ENCODE measurements at regions not wholly inside any gene's neighbourhood (a gene's known extent, or its start where the extent isn't known, plus 50 kb on each side); places are given as distances from the start of the nearest gene placed in this dataset.
"Not testable (repeated sequence)": the region's sequence is repeated elsewhere in the genome, so short reads cannot be mapped to it uniquely, and the experiment has no call there.

- no peak for DNase-seq (ENCODE audit: insufficient read length)
- FAIRE-seq, result no peak
- TF ChIP-seq TAF1 (IDR thresholded peaks at IDR 0.05; ENCODE audit: borderline replicate concordance, low read depth, low read length), result no peak
- TF ChIP-seq POLR2A (IDR thresholded peaks at IDR 0.05; ENCODE audit: low read depth, low read length), result no peak
- no peak for TF ChIP-seq POLR2AphosphoS5 (IDR thresholded peaks at IDR 0.05; ENCODE audit: low read depth, low read length)
Observed at GRCh38 chr10:27330074-27330473, 89.5 kb upstream of the ACBD5 start.

GRCh38 chr10:27328946-27329345, 88.3 kb upstream of the ACBD5 start:
- TF ChIP-seq POLR2A (IDR thresholded peaks at IDR 0.05; ENCODE audit: low read depth, low read length), result no peak
- TF ChIP-seq TAF1 (IDR thresholded peaks at IDR 0.05; ENCODE audit: borderline replicate concordance, low read depth, low read length), result no peak
- TF ChIP-seq POLR2AphosphoS5 (IDR thresholded peaks at IDR 0.05; ENCODE audit: low read depth, low read length), result no peak
- DNase-seq (ENCODE audit: insufficient read length) (no peak), FAIRE-seq (no peak)

- FAIRE-seq; DNase-seq (ENCODE audit: insufficient read length): not testable (repeated sequence)
Observed at GRCh38 chr10:27326748-27327147, 86.2 kb upstream of the ACBD5 start.

- peak; percentile 77 for FAIRE-seq
Observed at GRCh38 chr10:27319752-27320431, 79.3 kb upstream of the ACBD5 start.

GRCh38 chr10:27319139-27319538, 78.5 kb upstream of the ACBD5 start:
- DNase-seq (ENCODE audit: insufficient read length), result not testable (repeated sequence)
- FAIRE-seq, result peak; percentile 46

More at GRCh38 chr10:27319752-27320431, 79.3 kb upstream of the ACBD5 start:
- DNase-seq (ENCODE audit: insufficient read length), result peak; percentile 32
- no peak for TF ChIP-seq TAF1 (IDR thresholded peaks at IDR 0.05; ENCODE audit: borderline replicate concordance, low read depth, low read length)
- no peak for TF ChIP-seq POLR2A (IDR thresholded peaks at IDR 0.05; ENCODE audit: low read depth, low read length)
- TF ChIP-seq POLR2AphosphoS5 (IDR thresholded peaks at IDR 0.05; ENCODE audit: low read depth, low read length), result no peak

- not testable (repeated sequence) for DNase-seq (ENCODE audit: insufficient read length)
- peak; percentile 74 for FAIRE-seq
Observed at GRCh38 chr10:27315082-27315481, 74.5 kb upstream of the ACBD5 start.

- not testable (repeated sequence) for FAIRE-seq
Observed at GRCh38 chr10:27313586-27313985, 73.0 kb upstream of the ACBD5 start.

GRCh38 chr10:27312854-27313253, 72.3 kb upstream of the ACBD5 start:
- DNase-seq (ENCODE audit: insufficient read length), result no peak
- TF ChIP-seq POLR2A (IDR thresholded peaks at IDR 0.05; ENCODE audit: low read depth, low read length) (no peak), POLR2AphosphoS5 (IDR thresholded peaks at IDR 0.05; ENCODE audit: low read depth, low read length) (no peak), TAF1 (IDR thresholded peaks at IDR 0.05; ENCODE audit: borderline replicate concordance, low read depth, low read length) (no peak)
- no peak for FAIRE-seq

More at GRCh38 chr10:27313586-27313985, 73.0 kb upstream of the ACBD5 start:
- not testable (repeated sequence) for DNase-seq (ENCODE audit: insufficient read length)

GRCh38 chr10:27311809-27312208, 71.2 kb upstream of the ACBD5 start:
- FAIRE-seq; DNase-seq (ENCODE audit: insufficient read length): not testable (repeated sequence)

- DNase-seq (ENCODE audit: insufficient read length); FAIRE-seq: not testable (repeated sequence)
Observed at GRCh38 chr10:27298522-27298850, 57.9 kb upstream of the ACBD5 start.

GRCh38 chr10:27297844-27298521, 57.4 kb upstream of the ACBD5 start:
- no peak for DNase-seq (ENCODE audit: insufficient read length)
- no peak for TF ChIP-seq POLR2AphosphoS5 (IDR thresholded peaks at IDR 0.05; ENCODE audit: low read depth, low read length)
- no peak for TF ChIP-seq TAF1 (IDR thresholded peaks at IDR 0.05; ENCODE audit: borderline replicate concordance, low read depth, low read length)
- TF ChIP-seq POLR2A (IDR thresholded peaks at IDR 0.05; ENCODE audit: low read depth, low read length), result no peak
- no peak for FAIRE-seq

GRCh38 chr10:27296285-27296684, 55.7 kb upstream of the ACBD5 start:
- FAIRE-seq; DNase-seq (ENCODE audit: insufficient read length): not testable (repeated sequence)

- not testable (repeated sequence) for DNase-seq (ENCODE audit: insufficient read length)
- peak; percentile 83 for FAIRE-seq
Observed at GRCh38 chr10:27291253-27291895, 50.8 kb upstream of the ACBD5 start.

Measured in GM12892 (cell line).